NCI-H510A (cell line): ENCODE measurements at regions not wholly inside any gene's neighbourhood (a gene's known extent, or its start where the extent isn't known, plus 50 kb on each side); places are given as distances from the start of the nearest gene placed in this dataset.
"Not testable (repeated sequence)": the region's sequence is repeated elsewhere in the genome, so short reads cannot be mapped to it uniquely, and the experiment has no call there.

Experiments
- DNase-seq: peaks from one replicate; lab custom pipeline; 2025; lab: John Stamatoyannopoulos, UW

- no peak for DNase-seq
Measured at GRCh38 chr5:118552146-118552545, 436.2 kb downstream of the DTWD2 start.

- DNase-seq = no peak
Measured at GRCh38 chr5:118551716-118552115, 436.6 kb downstream of the DTWD2 start.

DNA sequence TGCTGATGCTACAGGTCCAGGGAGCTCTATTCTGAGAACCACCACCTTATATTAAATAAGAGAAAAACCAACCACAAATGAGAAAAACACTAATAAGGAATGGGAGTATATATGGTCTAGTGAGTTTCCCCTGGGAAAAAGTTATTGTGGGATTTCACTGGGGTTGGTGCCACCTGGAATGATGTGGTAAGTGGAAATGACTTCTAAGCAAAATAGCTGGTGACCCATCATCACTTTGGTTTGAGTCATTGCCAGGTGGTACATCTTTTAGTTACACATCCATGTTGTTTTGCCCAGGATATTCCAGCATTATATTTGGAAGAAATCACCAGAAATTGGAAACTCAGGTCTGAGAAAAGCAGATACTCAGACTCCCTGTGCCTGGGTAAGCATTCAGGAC, 437.3 kb downstream of the DTWD2 start:
- no peak for DNase-seq

DNA sequence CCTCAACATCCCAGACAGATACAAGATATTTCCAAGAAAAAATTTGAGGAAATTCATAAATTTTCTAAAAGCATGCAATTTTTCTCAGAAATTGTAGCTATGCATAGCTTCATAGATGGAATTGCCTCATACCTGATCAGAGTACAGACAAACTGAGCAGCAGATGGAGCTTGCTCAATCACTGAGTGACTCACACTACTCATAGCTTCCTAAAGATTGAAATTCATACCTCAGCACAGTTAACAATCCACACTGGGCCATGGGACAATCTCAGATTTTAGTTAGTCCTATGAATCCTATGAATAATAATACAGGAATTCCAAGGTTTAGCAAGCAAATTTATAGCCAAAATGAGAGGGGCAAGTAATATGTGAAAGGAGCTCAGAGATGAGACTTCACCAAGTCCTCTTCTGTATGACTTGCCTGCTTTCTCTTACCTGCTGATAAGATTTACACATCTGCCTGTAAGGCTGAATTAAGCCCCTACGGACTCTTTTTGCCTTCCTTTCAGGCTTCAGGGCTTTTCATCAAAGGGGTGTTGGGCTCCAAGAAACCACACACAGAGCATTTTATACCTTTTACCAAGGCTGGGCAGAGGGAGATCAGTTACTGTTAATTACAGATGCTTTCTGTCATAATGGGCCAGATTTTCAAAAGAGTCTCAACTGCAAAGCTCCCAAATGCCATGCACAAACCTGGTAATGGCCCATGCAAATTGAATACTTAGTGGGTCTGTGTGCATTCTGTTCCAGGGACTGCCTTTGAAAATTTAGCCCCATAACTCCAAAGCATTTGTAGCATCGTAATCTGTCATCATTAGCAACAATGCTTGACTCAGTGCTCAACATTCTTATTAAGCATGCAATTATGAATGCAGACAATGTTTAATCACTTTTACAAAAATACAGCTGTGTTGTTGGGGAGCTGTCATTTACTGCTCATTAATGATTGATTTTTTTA, 439.3 kb downstream of the DTWD2 start:
- no peak for DNase-seq

- no peak for DNase-seq
Measured at GRCh38 chr5:118545470-118545869, 442.9 kb downstream of the DTWD2 start.

- no peak for DNase-seq
Measured at GRCh38 chr5:118544887-118545449, 443.4 kb downstream of the DTWD2 start.

GRCh38 chr5:118533923-118534322, 454.4 kb downstream of the DTWD2 start:
- no peak for DNase-seq

DNA sequence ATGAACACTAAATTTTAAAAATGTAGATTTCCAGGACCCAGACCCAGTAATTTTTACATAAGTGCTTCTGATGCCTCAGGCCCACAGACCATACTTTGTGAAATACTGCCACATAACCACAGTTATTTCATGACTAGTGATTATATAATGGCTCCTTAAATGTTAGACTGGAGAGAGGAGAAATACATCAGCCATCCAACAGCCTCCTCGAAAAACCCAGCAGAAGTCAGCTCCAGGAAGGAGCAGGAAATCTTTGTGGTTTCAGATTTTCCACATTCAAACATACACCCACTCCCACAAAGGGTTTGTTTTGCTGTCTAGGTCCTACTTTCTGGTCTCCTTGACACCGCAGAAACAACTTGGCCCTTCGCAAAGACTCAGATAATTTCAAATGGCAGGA, 455.2 kb downstream of the DTWD2 start:
- no peak for DNase-seq

- no peak for DNase-seq
Measured at GRCh38 chr5:118531276-118531675, 457.1 kb downstream of the DTWD2 start.

GRCh38 chr5:118529361-118530144, 458.8 kb downstream of the DTWD2 start:
- no peak for DNase-seq

DNA sequence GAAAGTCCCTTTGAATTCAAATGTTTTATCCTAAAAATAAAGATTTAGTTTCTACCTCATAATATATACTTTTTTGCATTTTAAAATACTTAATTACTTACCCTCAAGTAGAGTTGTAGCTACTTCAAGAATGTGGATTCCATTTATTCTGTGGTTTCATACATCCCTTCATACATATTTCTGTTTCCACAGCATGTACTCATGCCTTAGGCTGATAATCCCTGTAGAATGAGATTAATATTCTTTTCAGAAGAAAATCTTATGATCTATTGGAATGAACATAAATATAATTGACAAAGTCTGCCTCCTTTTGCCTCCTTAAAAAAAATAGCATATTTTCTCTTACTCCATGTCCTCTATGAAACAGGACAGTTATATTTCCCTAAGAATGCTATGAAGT, 465.7 kb downstream of the DTWD2 start:
- no peak for DNase-seq

GRCh38 chr5:118520771-118521415, 467.5 kb downstream of the DTWD2 start:
- no peak for DNase-seq

DNA sequence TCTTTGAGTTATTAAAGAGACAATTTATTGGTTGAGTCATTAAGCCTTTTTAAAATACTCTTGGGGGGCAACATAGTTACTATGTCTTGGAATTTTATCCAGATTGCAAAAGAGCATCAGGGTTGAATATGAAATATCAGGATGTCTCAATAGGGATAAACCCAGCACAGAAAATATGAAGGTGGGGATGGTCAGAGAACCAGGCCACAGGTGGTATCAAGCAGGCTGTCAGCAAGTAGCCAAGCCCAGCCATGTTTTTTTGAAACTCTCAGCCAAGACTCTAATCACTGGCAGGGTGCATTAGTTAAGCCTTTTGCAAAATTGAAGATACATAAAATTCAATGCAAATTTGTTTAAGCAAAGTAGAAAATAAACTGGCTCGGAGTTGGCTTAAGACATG, 468.9 kb downstream of the DTWD2 start:
- no peak for DNase-seq

DNA sequence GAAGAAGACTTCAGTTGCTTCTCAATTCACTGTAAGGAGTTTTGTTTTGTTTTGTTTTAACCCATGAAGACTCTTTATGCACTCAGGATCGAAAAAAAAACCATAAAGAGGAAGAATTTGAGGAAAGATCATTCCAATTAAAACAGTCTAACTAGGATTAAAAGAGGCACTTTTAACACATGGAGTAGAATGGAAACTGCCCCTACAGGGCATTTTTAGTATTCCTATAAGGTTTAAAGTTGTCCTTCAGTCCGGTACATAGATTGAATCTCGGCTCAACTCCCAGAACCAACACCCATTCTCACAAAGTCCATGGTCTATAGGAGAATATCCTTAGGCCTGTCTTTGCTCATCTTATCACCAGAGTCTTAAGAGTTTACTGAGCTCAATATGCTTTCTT, 469.6 kb downstream of the DTWD2 start:
- no peak for DNase-seq

GRCh38 chr5:118511846-118512245, 476.5 kb downstream of the DTWD2 start:
- no peak for DNase-seq

GRCh38 chr5:118506217-118506852, 482.0 kb downstream of the DTWD2 start:
- no peak for DNase-seq

DNA sequence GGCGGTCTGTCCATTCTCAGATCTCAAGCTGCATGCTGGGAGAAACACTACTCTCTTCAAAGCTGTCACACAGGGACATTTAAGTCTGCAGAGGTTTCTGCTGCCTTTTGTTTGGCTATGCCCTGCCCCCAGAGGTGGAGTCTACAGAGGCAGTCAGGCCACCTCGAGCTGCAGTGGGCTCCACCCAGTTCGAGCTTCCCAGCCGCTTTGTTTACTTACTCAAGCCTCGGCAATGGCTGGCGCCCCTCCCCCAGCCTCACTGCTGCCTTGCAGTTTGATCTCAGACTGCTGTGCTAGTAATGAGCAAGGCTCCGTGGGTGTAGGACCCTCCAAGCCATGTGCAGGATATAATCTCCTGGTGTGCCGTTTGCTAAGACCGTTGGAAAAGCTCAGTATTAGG, 486.1 kb downstream of the DTWD2 start:
- not testable (repeated sequence) for DNase-seq

DNA sequence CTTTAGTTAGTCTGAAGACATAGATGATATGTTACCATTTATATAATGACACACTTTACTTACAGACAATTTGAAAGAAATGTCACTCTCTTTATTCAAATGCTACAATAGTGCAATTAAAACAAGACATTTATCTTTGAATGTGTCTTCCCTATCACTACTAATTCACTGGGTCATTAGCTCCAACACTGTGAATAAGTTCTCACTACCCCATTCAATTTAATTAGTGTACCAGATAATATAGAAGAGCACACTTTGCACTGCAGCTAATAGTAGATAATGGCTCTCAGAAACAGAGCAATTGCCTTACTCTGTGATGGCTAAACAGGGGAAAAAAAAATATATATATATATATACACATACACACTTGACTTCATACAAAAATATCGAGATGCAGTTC, 497.0 kb downstream of the DTWD2 start:
- DNase-seq = no peak

DNA sequence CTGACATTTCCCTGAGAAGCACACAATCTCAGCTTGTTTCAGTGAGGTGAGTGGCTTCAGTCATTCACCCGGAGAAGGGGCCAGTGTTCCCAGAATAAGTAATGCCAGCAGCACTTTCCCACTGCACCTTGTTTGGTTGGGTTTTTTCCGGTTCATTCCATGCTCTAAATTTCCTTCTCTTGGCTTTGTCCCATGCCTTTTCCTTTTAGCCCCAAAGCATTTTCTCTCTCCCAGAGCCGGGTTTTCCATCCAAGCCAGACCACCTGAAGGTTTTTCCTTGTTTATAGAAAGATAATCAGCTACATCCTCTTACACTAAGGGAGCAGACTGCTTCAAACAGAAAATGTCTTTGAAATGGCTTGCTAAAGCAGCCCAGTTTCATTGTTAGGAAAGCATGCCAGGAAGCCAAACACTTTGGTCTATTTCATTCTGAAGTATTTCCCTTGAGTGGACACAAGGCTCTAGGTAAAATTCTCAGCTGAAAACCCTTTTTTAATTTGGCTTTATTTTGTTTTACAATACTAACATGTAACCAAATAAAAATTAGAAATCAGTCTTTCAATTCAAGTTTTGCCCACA, 501.6 kb downstream of the DTWD2 start:
- DNase-seq = no peak

GRCh38 chr5:118479285-118479684, 509.1 kb downstream of the DTWD2 start:
- no peak for DNase-seq

- no peak for DNase-seq
Measured at GRCh38 chr5:118478852-118479251, 509.5 kb downstream of the DTWD2 start.
